LNCaP clone FGC (cell line): ENCODE measurements at regions not wholly inside any gene's neighbourhood (a gene's known extent, or its start where the extent isn't known, plus 50 kb on each side); places are given as distances from the start of the nearest gene placed in this dataset.

ENCODE experiments used
- DNase-seq: peaks from one replicate; pipeline ENCODE4 v3.0.0-alpha.2; 2011; ENCODE audit warnings: low read depth
- H3K4me3 ChIP-seq: 2 replicates; pipeline ENCODE4 v1.5.1; 2011; ENCODE audit warnings: mild to moderate bottlenecking, low read depth, low read length, control low read depth
- CTCF ChIP-seq: IDR thresholded peaks from 2 replicates; pipeline ENCODE4 v1.5.1; 2012; ENCODE audit warnings: mild to moderate bottlenecking; ENCODE audit not compliant: control insufficient read depth, insufficient read depth; ENCODE audit errors: extremely low read depth

GRCh38 chr1:91151702-91152101 is 129.9 kb upstream of the ZNF644 start:
- TF ChIP-seq CTCF, result no peak
- no peak overlapping the region for H3K4me3 ChIP-seq
- no peak for DNase-seq

DNA sequence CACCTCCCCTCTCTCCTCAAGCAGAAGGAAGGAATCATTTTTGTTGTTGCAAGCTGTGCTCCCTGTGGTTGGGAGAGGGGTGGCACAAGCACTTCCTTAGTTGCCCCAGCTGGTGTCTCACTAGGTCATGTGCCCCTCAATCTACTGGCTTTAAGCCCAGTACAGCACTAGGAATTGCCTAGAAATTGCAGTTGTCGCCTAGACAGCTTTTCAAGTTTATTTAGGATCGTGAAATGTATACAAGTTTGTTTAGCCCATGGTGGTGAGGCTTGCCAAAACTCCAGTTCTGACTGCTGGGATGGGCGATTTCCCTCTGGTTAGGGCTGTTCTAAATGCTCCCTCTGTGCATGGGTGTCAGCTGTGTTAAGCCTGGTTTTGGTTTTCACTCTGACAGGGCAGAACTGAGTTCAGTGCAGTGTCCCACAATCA is 126.8 kb upstream of the ZNF644 start:
- TF ChIP-seq CTCF, result no peak
- H3K4me3 ChIP-seq, result no peak overlapping the region
- no peak for DNase-seq

GRCh38 chr1:91141858-91142257 is 120.0 kb upstream of the ZNF644 start:
- no peak for TF ChIP-seq CTCF
- no peak for DNase-seq
- H3K4me3 ChIP-seq, result no peak overlapping the region

DNA sequence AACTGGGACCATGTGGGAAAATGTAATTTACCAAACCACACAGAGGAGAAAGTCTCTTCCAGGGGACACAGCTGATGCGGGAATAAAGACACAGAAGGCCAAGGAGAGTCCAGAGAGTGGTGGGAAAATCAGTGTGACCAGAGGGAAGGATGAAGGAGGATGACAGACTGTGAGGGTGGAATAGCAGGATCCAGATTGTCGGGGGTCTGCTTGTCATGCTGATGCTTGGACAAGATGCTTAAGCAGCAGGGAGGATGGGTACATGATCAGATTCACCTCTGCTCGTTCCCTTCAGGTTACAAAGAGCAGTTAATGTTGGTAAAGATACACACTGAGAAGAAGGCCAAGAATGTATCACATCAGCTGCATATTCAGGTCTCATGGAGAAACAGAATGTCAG is 117.1 kb upstream of the ZNF644 start:
- no peak overlapping the region for H3K4me3 ChIP-seq
- DNase-seq, result no peak
- TF ChIP-seq CTCF, result no peak

- no peak for TF ChIP-seq CTCF
- DNase-seq, result no peak
- H3K4me3 ChIP-seq, result no peak overlapping the region
Measured at GRCh38 chr1:91137173-91137852, 115.5 kb upstream of the ZNF644 start.

DNA sequence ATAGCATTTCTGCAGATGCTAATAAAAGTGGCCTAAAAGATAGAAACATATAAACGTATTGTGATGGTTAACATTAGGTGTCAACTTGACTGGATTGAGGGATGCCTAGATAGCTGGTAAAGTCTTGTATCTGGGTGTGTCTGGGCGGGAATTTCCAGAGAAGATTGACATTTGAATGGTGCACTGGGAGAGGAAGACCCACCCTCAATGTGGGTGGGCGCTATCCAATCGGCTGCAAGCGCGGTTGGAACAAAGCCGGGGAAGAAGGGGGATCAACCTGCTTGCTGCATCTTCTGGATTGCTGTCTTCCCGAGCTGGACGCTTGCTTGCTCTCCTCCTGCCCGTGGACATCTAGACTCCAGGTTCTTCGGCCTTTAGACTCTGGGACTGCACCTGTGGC is 114.0 kb upstream of the ZNF644 start:
- no peak for TF ChIP-seq CTCF
- no peak overlapping the region for H3K4me3 ChIP-seq
- DNase-seq, result no peak

DNA sequence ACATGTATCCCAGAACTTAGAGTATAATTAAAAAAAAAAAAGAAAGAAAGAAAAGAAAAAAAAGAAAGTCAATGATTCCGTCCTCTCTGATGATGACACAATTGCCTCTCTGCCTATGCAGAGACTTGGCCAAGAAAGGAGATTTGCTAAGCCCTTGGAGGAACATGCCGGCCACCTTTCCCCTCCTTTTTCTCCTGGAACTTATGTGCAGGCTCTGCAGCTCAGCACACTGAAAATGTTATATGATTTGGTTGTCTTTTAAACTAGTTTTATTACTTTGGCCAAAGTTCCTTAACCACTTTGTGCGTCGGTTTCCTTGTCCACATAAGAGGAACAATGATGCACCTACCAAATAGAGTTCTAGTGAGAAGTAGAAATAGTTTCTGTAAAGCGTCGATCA is 111.4 kb upstream of the ZNF644 start:
- TF ChIP-seq CTCF, result no peak
- DNase-seq, result no peak
- no peak overlapping the region for H3K4me3 ChIP-seq
